ENCODE measurements at regions not wholly inside any gene's neighbourhood (a gene's known extent, or its start where the extent isn't known, plus 50 kb on each side); places are given as distances from the start of the nearest gene placed in this dataset.

DNA sequence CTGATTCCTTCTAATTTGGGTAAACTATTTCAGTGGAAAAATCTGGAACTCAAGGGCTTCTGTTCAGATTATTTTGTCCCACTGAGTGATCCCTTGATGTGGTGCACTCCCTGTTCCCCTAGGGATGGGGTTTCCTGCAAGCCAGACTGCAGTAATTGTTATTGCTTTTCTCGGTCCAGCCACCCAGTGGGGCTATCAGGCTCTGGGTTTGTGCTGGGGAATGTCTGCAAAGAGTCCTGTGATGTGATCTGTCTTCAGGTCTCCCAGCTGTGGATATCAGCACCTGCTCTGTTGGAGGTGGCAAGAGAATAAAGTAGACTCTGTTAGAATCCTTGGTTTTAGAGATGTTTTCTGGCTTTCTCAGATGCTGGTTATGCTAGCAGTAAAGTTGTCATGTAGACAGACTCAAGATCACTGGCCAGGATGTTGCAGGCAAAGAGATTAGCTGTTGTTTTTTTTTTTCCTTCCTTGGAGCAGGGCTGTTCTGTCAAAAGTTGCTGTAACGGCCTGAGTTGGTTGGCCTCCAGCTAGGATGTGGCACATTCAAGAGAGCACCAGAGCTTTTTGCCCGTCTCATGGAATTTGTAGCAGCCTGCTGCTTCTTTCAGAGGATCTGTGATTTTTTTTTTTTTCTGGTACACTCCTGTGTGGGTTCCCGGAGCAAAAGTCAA, 1314.0 kb downstream of the PCDH19 start:
- no peak for DNase-seq (ENCODE audit: low read depth in 2 of 2)

DNA sequence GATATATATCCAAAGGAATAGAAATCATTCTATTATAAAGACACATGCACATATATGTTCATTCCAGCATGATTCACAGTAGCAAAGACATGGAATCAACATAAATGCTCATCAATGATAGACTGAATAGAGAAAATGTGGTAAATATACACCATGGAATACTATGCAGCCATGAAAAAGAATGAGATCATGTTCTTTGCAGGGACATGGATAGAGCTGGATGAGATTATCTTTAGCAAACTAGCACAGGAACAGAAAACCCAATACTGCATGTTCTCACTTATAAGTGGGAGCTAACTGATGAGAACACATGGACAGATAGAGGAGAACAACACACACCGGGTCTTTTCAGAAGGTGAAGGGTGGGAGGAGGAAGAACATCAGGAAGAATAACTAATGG, 1318.6 kb downstream of the PCDH19 start:
- no peak for DNase-seq (ENCODE audit: low read depth in 2 of 2)

DNA sequence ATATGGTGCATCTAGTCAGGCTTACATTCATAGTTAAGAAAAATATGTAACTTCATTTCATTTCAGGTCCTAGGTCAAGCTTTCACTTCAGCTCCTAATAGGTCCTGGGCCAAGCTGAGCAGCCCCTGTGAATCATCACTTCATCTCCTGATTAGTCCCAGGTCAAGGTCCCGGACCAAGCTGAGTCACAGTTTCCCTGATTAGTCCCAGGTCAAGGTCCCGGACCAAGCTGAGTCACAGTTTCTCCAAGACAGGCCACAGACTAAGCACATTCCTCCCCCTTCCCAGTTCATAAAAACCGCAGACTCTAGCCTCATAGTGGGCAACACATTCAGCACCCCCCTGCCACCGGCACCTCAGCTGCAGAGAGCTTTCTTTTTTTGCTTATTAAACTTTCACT, 1331.8 kb downstream of the PCDH19 start:
- no peak for DNase-seq (ENCODE audit: low read depth in 2 of 2)

DNA sequence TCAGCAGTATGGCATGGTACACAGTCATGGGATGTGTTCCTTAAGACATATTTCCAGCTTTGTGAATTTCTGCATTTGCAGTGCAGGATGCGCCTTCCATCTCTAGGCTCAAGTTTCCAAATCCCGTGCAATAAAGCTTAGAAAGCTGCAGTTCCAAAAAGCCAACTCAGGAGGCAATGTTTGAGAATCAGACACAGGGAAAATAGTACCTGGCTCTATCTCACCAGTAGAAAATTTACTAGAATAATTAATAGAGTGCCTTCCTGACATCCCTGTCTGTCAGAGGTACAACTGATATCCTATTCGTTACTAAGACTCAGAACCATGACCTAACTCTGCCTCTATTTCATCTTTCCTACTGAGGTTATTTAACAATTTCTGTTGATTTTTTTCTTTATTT, 1333.0 kb downstream of the PCDH19 start:
- DNase-seq (ENCODE audit: low read depth in 2 of 2): no peak

DNA sequence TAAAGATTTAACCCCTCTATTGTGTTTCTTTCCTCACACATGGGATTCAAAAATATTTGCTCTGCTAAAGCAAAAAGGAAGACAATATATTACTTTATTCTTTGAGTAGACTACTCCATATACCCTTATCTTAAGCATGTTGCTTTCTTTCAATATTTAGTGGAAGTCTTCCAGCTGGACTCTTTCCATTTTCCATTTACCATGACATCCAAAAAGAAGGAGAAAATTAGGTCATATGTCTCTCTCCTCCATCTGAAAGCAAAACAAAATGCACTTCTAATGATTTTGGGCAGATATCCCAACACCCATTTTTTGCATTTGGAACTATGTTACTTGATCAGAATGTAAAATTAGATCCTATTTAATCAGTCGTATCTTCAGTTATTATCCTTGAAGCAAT, 1336.5 kb downstream of the PCDH19 start:
- no peak for DNase-seq (ENCODE audit: low read depth in 2 of 2)

DNA sequence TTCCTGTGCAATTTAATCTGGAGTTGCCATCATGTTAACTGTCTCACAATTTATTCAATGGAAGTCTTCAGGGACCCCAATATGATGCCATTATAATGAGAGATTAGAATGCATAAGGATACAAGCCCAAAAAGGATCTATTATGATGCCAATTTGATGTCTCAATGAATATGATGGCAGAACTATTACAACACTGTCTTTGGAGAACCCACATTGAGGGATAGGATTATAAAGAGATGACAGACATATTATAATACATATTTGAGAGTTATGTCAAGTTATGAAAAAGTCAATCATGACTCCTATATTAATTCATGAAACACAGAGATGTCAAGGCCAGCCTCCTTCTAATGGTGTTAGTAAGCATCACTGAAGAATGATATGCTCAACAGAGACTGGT, 1358.4 kb downstream of the PCDH19 start:
- no peak for DNase-seq (ENCODE audit: low read depth in 2 of 2)

DNA sequence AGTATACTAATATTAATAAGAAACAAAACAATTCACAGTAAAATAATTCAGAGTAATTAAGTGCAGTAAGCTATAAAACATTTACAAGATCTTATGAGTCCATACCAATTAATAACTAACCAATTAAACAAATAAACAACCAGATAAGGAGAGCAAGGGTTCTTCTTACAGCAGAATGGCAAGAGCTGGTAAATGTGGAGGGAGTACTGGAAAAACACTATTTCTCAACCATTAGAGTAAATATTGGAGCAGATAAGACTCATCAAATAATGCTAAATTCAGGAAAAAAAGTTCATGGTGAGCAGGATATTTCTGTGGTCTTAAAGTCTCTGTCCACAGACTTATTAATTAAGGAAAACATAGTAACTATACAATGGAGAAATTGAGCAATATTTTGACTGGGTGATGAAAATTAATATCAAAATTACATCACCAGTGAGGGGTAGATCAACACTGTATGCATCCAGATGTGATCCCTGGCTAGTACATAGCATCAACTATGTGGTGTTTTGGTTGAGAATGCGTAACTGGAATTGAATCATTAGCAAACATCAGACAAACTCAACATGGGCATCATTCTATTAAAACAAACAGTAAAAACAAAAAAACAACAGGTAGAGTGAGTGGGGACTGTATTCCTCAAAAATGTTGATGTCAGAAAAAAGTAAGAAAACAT, 1376.7 kb downstream of the PCDH19 start:
- DNase-seq (ENCODE audit: low read depth in 2 of 2): no peak

DNA sequence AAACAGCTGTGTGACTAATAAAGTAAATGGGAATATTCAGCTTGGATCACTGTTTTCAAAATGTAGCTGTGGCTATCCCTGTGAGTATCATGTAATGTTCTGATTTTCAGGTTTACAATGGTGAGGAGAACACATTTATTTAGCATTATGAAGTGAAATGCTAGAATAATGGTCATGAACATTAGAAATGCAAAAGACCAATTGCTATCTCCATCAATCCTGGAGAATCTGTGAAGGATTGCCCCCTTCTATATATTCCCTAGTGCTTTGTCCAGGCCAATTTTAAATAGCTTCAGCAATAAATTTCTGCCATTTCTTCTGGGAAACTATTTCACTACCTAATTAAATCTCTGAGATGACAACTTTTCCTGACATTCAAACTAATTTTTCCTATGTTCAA, 1399.1 kb downstream of the PCDH19 start:
- no peak for DNase-seq (ENCODE audit: low read depth in 2 of 2)

DNA sequence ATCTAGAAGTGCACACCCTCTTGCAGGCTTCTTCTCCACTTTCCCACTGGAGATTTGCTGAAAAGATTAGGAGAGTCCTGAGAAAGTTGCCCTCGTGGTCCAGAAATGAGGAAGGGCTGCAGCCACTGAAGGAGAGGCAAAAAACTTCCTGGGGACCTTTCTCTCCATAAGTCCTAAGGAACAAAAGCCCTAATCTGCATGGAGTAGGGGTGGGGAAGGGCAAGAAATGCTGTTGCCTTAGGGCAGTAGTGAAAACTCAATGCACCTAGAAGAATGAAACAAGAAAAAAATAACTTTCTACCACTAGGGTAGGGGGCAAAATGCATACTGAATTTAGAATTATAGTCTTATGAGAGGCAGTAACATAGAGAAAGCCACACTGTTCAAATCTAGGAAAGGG, 1408.8 kb downstream of the PCDH19 start:
- no peak for DNase-seq (ENCODE audit: low read depth in 2 of 2)

DNA sequence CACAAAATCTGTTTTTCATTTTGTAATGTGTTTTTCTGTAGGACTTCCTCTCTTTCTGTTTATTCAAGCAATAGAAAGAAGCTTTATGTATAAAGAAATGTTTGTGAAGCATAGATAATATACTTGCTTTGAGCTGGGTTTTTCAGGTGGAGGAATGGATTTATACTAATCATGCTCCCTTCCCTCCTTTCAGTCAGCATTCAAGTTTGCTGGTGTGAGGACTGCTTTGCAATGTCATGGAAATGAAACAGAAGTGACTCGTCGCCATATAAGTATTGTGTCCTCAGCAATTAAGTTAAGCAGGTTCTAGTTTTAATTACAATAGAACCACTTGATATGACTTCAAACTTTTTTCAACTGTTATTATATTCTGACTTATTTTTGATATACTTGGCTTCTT, 1447.1 kb downstream of the PCDH19 start:
- DNase-seq (ENCODE audit: low read depth in 2 of 2): no peak

DNA sequence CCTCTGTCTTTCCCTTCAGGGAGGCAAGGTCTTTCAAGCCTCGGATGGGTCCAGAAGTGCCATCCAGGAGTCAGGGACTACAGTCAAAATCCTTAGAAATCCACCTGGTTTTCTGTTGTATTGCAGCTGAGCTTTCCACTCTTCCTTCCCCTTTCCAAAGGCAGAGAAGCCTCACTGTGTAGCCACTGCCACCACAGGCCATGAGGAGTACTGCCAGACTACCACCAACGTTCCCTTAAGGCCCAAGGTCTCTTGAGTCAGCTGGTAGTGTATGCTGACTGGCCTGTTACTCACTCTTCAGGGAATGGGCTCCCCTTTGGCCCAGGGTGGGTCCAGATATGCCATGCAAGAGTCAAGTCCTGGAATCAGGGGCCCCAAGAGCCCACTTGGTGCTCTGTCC, 1454.1 kb downstream of the PCDH19 start:
- DNase-seq (ENCODE audit: low read depth in 2 of 2): no peak

DNA sequence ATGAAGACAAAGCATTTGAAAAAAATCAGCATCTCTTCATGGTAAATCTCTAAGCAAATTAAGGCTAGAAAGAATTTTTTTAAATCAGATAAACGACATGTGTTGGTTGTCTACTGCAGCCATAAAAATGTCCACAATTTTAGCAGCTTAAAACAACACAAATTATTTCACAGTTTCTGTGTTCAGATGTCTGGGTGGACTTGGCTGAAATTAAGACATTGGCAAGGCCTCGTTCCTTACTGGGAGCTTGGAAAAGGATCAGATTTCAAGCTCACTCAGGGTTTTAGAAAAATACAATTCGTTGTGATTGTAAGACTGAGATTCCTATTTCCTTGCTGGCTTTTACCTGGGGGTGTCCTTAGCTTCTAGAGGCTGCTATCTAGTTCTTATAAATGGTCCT, 1470.6 kb downstream of the PCDH19 start:
- DNase-seq (ENCODE audit: low read depth in 2 of 2): no peak

DNA sequence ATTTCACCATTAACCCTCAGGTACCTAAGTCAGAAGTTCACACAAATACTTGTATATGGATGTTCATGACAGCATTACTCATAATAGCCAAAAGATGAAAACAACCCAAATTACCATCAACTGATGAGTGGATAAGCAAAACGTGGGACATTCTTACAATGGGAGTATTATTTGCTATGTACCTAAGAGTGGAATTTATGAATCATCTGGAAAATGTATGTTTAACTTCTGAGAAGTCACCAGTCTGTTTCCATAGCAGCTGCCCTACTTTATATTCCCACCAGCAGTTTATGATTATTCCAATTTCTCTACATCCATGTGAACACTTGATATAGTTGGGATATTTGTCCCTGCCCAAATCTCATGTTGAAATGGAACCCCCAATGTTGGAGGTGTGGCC, 1478.9 kb downstream of the PCDH19 start:
- DNase-seq (ENCODE audit: low read depth in 2 of 2): no peak

DNA sequence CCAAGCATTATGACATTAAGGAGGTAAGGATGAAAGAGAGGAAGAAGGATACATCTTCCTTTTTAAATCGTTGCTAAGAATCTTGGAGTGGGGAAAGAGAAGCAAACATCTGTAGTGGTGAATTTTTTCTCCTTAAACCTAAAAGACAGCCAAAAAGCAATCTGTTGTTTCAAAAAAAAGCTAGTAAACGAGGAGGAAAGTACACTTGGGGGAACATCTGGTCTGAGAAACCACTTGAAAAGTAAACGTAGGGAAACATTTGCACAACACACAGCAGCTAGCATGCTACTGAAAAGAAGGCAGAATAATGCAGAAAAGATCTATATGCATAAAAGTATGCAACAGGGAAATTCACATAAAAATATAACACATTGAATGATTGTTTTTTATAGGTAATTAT, 1485.6 kb downstream of the PCDH19 start:
- DNase-seq (ENCODE audit: low read depth in 2 of 2): no peak

DNA sequence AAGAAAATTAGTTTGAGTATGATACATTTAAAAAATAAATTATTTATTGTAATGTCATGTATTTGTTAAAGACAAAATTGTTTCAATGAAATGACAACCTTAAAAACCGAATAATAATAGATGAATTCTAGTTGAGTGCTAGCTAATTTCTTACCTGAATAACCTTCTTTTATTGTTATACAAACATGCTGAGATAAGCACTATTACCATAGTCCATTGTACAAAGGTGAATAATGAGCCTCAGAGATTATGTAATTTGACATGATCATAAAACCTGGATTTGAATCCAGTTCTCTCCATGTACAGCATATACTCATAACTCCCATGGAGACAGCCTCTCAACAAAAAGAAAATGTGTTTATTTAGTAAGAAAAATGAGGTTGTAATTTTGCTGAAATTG, 1512.9 kb downstream of the PCDH19 start:
- no peak for DNase-seq (ENCODE audit: low read depth in 2 of 2)

DNA sequence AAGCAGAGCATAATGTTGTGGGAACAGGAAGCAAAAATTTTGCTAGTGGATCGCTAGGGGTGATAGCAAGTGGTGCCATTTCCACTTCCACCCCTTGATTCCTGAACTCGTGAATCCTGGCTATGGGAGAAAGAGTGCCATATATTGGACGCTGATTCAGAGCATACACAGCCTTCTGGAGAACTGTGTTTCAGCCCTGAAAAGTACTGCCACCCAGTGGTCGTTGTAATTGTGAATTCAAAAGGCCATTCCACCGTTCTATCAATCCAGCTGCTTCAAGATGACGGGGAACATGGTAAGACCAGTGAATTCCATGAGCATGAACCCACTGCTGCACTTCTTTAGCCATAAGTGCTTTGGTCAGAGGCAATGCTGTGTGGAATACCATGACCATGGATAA, 1559.4 kb downstream of the PCDH19 start:
- peak in 1 of 2 donors; percentile 3 for DNase-seq (ENCODE audit: low read depth in 2 of 2)

Data from dermis microvascular lymphatic vessel endothelial cell (primary cell).